Kidney (tissue), 13 donors: ENCODE measurements at regions not wholly inside any gene's neighbourhood (a gene's known extent, or its start where the extent isn't known, plus 50 kb on each side); places are given as distances from the start of the nearest gene placed in this dataset.

Experiments
- DNase-seq, 5 donors: peaks; one replicate each; pipeline ENCODE4 v3.0.0-alpha.2; 2013 to 2020
- FAIRE-seq: peaks from 2 replicates; lab custom pipeline; 2012; peaks lifted over from hg19 to GRCh38; lab: Jason Lieb, UNC
- H3K27ac ChIP-seq, 2 donors: one replicate each; pipeline ENCODE4 v1.7.0; 2013; ENCODE audit warnings: low read depth in 2 of 2, low read length in 2 of 2, inconsistent platforms in 1 of 2
- H3K27me3 ChIP-seq: one replicate; pipeline ENCODE4 v1.7.1; 2013; ENCODE audit warnings: low read length, inconsistent platforms; ENCODE audit not compliant: control insufficient read depth, insufficient read depth
- H3K36me3 ChIP-seq, 3 donors: one replicate each; pipeline versions ENCODE4 v1.7.0 to v1.7.1; 2013; ENCODE audit warnings: low read length in 3 of 3, control low read depth in 1 of 3, inconsistent platforms in 1 of 3; ENCODE audit not compliant: insufficient read depth in 3 of 3, control insufficient read depth in 2 of 3
- H3K4me1 ChIP-seq, 3 donors: one replicate each; pipeline versions ENCODE4 v1.7.0 to v1.7.1; 2013; ENCODE audit warnings: low read length in 3 of 3, inconsistent platforms in 1 of 3, low read depth in 1 of 3; ENCODE audit not compliant: control insufficient read depth in 2 of 3, insufficient read depth in 2 of 3
- H3K4me3 ChIP-seq, 3 donors: one replicate each; pipeline versions ENCODE4 v1.7.0 to v1.8.1; 2013; ENCODE audit warnings: low read length in 3 of 3, control low read depth in 1 of 3, inconsistent platforms in 1 of 3
- H3K9ac ChIP-seq, 3 donors: one replicate each; pipeline versions ENCODE4 v1.7.0 to v1.7.1; 2013; ENCODE audit warnings: low read length in 3 of 3, control low read depth in 1 of 3, inconsistent platforms in 1 of 3
- H3K9me3 ChIP-seq, 3 donors: one replicate each; pipeline versions ENCODE4 v1.7.0 to v1.7.1; 2013; ENCODE audit warnings: low read length in 3 of 3, control low read depth in 1 of 3, inconsistent platforms in 1 of 3; ENCODE audit not compliant: control insufficient read depth in 2 of 3, insufficient read depth in 1 of 3
- intact Hi-C: fragments of 100-400 bp; cut with DNase I; formaldehyde crosslinking; loops from one replicate; pipeline ENCODE4 v1.11.1; 2022
- TF ChIP-seq, protein P1 (sequence below): IDR thresholded peaks from 3 replicates; pipeline ENCODE4 v1.5.1; 2012; ENCODE audit warnings: mild to moderate bottlenecking, moderate library complexity, borderline replicate concordance; ENCODE audit not compliant: insufficient read depth; ENCODE audit errors: extremely low read depth
- donor health status: control.
- donor health status: control.
- donor health status: control.
- donor health status: control.
- donor health status: control.
- donor health status: DM: yes; HTN: yes; CAD: no.
- donor health status: Normal renal cell carcinoma (clear cell type).

DNA sequence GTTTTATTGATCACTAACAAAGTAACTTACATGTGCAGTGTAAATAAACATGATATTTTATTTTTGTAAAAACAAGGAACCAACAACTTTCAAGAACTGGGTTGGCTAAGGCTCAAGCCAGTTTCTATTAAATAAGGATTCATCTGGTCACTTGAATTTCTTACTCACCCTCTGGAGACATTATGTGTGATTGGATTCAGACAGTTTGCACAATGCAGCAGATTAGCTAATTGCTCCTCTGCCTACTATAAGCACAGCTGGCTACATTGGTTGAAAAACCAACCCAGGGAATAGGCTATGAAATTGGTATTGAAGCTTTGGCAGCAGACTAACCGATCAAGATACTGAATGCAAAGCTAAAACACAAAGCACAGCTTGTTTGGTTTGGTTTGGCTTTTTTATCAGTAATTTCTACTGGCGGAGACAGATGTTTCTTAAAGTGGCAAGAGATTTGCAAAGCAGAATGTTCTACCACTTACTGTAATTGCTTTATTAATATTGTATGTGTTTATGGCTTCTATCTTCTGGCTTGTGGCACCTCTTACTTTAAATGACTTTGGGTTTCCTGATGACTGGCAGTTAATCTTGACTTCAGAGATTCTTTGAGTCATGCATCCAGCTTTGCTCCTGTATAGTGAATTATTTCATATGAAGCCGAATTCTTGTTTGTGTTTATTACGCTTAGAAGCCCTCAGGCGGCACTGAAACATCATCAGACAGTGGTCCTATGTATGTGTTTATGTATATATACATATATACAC, 231.5 kb downstream of the MPDZ start:
- H3K36me3 ChIP-seq = no peaks in the 10 kb centered on the region
- H3K27me3 ChIP-seq = no peaks in the 10 kb centered on the region
- intact Hi-C loops = no loop called here
- DNase-seq = no peak
- FAIRE-seq = no peak
- H3K9me3 ChIP-seq = no peaks in the 10 kb centered on the region
- H3K4me3 ChIP-seq = no peak overlapping the region
- no peaks in the 10 kb centered on the region for H3K4me1 ChIP-seq
- TF ChIP-seq, protein P1, sequence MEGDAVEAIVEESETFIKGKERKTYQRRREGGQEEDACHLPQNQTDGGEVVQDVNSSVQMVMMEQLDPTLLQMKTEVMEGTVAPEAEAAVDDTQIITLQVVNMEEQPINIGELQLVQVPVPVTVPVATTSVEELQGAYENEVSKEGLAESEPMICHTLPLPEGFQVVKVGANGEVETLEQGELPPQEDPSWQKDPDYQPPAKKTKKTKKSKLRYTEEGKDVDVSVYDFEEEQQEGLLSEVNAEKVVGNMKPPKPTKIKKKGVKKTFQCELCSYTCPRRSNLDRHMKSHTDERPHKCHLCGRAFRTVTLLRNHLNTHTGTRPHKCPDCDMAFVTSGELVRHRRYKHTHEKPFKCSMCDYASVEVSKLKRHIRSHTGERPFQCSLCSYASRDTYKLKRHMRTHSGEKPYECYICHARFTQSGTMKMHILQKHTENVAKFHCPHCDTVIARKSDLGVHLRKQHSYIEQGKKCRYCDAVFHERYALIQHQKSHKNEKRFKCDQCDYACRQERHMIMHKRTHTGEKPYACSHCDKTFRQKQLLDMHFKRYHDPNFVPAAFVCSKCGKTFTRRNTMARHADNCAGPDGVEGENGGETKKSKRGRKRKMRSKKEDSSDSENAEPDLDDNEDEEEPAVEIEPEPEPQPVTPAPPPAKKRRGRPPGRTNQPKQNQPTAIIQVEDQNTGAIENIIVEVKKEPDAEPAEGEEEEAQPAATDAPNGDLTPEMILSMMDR = no peak
- no peak overlapping the region for H3K27ac ChIP-seq
- H3K9ac ChIP-seq = no peak overlapping the region

DNA sequence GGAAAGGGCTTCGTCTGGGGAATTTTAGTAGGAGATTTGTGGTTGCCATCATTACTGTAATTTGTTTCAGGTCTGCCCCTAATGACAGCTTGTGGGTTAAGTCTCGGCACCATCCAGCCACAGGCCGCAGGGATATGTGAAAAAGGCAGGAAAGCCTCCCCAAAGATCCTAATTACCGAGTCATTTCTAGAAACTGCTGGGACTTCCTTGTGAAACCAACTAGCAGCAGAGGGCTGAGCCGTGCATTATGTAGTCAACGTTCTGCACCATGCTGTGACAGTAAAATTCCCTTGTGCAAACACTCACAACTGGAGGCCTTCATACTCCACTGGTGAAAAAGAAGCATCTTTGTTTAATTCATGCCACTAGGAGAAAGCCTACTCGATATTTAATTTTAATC, 230.3 kb downstream of the MPDZ start:
- TF ChIP-seq, protein P1 = no peak
- FAIRE-seq (no peak), DNase-seq (no peak)
- no peak overlapping the region for H3K4me3 ChIP-seq
- no peaks in the 10 kb centered on the region for H3K27me3 ChIP-seq
- H3K9me3 ChIP-seq = no peaks in the 10 kb centered on the region
- intact Hi-C loops = no loop called here
- H3K4me1 ChIP-seq = no peaks in the 10 kb centered on the region
- H3K27ac ChIP-seq = no peak overlapping the region
- no peaks in the 10 kb centered on the region for H3K36me3 ChIP-seq
- H3K9ac ChIP-seq = no peak overlapping the region

DNA sequence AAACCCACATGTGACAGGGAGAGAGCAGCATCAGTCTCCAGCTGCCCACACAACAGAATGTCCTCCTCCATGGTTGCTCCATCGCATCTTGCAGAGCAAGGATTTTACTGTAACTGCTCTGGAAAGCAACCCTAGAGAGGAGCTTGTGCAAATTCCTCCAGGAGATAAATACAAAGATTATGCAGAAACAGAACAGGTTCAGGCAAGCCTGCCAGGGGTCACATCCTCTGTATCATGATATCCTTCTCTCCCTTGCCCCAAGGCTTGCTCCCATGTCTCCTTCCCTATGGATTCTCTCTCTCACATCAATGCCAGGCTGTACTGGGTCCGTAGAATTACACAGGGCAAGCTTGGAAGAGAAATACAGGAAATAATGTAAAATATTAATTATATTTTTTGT, 226.0 kb downstream of the MPDZ start:
- no peak overlapping the region for H3K4me3 ChIP-seq
- no peak overlapping the region for H3K27ac ChIP-seq
- FAIRE-seq (no peak), DNase-seq (no peak)
- H3K36me3 ChIP-seq = no peaks in the 10 kb centered on the region
- no peaks in the 10 kb centered on the region for H3K27me3 ChIP-seq
- no peaks in the 10 kb centered on the region for H3K4me1 ChIP-seq
- TF ChIP-seq, protein P1 = no peak
- no peak overlapping the region for H3K9ac ChIP-seq
- H3K9me3 ChIP-seq = no peaks in the 10 kb centered on the region
- intact Hi-C loops = no loop called here
